Putamen (tissue), 1 donor: ENCODE measurements at regions not wholly inside any gene's neighbourhood (a gene's known extent, or its start where the extent isn't known, plus 50 kb on each side); places are given as distances from the start of the nearest gene placed in this dataset.

Experiments
- DNase-seq: peaks from one replicate; pipeline ENCODE4 v3.0.0-alpha.2; 2016; ENCODE audit warnings: low spot score

- no peak for DNase-seq
These were observed 376.6 kb downstream of the TMA16 start for GRCh38 chr4:163871078-163871477.

- no peak for DNase-seq
These were observed 380.8 kb downstream of the TMA16 start for GRCh38 chr4:163875327-163875726.

- no peak for DNase-seq
These were observed 384.0 kb downstream of the TMA16 start for GRCh38 chr4:163878336-163879121.

- DNase-seq: no peak
These were observed 397.9 kb downstream of the TMA16 start for GRCh38 chr4:163892417-163892816.

GRCh38 chr4:163895378-163896005, 401.0 kb downstream of the TMA16 start:
- no peak for DNase-seq

- no peak for DNase-seq
These were observed 406.8 kb downstream of the TMA16 start for GRCh38 chr4:163901319-163901718.

- no peak for DNase-seq
These were observed 407.9 kb downstream of the TMA16 start for GRCh38 chr4:163902417-163902816.

- no peak for DNase-seq
These were observed 417.4 kb downstream of the TMA16 start for GRCh38 chr4:163911891-163912290.

- DNase-seq: peak; percentile 16
These were observed 419.1 kb downstream of the TMA16 start for GRCh38 chr4:163913571-163913970.

GRCh38 chr4:163915896-163916295, 421.4 kb downstream of the TMA16 start:
- DNase-seq: no peak

GRCh38 chr4:163920426-163920825, 425.9 kb downstream of the TMA16 start:
- no peak for DNase-seq

GRCh38 chr4:163922302-163922701, 427.8 kb downstream of the TMA16 start:
- DNase-seq: no peak

GRCh38 chr4:163923092-163923491, 428.6 kb downstream of the TMA16 start:
- no peak for DNase-seq

- DNase-seq: no peak
These were observed 435.6 kb downstream of the TMA16 start for GRCh38 chr4:163930086-163930485.

GRCh38 chr4:163932504-163932903, 438.0 kb downstream of the TMA16 start:
- no peak for DNase-seq

- DNase-seq: no peak
These were observed 445.1 kb downstream of the TMA16 start for GRCh38 chr4:163939597-163939996.

GRCh38 chr4:163941221-163941905, 446.9 kb downstream of the TMA16 start:
- DNase-seq: no peak

GRCh38 chr4:163948920-163949455, 454.5 kb downstream of the TMA16 start:
- no peak for DNase-seq

- DNase-seq: no peak
These were observed 455.6 kb downstream of the TMA16 start for GRCh38 chr4:163949976-163950601.

- no peak for DNase-seq
These were observed 460.8 kb downstream of the TMA16 start for GRCh38 chr4:163955288-163955687.

GRCh38 chr4:163958751-163959150, 464.3 kb downstream of the TMA16 start:
- DNase-seq: no peak

- DNase-seq: no peak
These were observed 465.4 kb downstream of the TMA16 start for GRCh38 chr4:163959932-163960331.
